HG03175 (cell line): ENCODE measurements at regions not wholly inside any gene's neighbourhood (a gene's known extent, or its start where the extent isn't known, plus 50 kb on each side); places are given as distances from the start of the nearest gene placed in this dataset.

Source experiments
- ATAC-seq: cut with Tn5 transposase; IDR thresholded peaks from one replicate; pipeline ENCODE4 v1.9.1; 2021; ENCODE audit warnings: mild to moderate bottlenecking, moderate library complexity; ENCODE audit not compliant: unreplicated experiment

DNA sequence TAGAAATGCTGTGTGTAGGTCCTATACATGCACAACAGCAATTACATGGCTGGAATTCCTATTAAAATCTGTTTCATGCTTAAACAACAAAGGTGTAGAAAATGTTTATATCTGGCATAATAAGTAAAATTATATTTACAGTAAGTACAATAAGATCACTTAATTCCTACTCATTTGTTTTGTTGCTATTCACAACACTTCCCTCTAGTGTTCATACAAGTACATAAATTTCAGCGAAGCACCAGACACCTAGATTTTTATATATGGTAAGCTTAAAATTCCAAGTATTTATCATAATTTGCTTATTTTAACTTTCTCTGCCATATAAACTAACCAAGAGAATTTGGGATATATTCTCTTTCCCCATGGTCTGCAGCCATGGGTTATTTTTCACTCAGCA lies 51.8 kb upstream of the ANK3 start:
- no peak for ATAC-seq

DNA sequence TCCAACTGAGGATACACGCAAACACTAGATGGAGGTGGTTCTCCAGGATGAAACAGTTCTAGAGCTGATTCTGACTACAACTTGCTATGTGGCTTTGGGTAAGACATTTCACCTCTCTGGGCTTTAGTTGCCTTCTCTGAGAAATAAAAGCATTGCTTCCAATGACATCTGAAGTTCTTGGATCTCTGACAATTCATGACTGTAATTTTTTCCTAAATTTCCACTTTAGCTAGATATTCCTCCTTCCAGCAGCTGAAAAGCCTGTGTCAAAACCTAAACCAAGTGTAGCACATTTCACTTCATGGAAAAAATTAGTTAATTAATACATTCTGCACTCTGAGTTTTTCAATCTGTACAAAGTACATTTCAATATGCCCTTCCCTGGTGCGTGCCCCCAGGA lies 50.0 kb upstream of the ANK3 start:
- ATAC-seq, result no peak
